DMS153 (cell line): ENCODE measurements at regions not wholly inside any gene's neighbourhood (a gene's known extent, or its start where the extent isn't known, plus 50 kb on each side); places are given as distances from the start of the nearest gene placed in this dataset.
"Not testable (repeated sequence)": the region's sequence is repeated elsewhere in the genome, so short reads cannot be mapped to it uniquely, and the experiment has no call there.

Experiments used
- DNase-seq: peaks from one replicate; lab custom pipeline; 2025; lab: John Stamatoyannopoulos, UW

DNA sequence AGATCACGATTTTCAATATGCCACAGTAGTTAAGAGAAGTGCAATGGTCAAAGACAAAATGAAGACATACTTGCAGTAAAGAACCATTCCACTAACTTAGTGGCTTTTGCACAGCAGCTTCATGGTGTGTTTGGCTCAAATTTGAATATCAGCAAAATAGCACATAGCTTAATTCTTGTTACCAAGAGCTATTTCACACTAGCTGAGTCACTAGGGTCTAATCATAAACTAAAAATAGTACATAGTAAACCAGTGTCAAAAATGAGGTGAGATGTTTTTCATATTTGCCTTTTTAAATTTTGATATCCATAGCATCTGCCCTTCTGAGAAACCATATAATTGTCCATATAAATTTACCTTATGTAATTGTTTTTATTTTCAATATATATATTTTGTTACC is 325.0 kb upstream of the LUZP2 start:
- DNase-seq = no peak

DNA sequence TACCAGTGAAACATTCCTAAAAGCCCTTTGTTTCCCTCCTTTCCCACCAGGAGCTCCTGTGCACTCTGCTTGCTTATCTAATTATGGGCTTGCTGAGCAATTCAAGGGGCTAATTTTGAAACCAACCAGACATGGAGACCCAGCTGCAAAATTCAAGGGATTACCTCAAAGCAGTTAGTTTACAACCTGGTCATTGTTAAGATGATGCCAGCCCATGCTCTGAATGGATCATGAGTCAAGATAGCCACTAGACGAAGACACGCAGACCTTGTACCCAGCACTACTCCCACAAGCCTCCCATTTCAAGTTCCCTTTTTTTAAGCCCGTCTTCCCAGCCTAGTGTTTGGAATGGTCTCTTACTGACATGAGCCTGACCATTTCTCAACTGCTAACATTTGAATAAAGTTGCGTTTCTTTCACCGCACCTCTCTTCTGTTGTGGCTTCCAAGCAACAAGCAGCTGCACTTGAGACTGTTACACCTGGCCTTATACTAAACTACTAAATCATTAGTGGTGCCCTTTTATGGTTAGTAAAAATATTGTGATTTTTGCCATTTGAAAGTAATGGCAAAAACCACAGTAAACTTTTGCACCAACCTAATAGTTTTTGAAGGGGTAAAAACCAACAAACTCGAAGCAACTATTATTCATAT is 315.3 kb upstream of the LUZP2 start:
- DNase-seq = no peak

DNA sequence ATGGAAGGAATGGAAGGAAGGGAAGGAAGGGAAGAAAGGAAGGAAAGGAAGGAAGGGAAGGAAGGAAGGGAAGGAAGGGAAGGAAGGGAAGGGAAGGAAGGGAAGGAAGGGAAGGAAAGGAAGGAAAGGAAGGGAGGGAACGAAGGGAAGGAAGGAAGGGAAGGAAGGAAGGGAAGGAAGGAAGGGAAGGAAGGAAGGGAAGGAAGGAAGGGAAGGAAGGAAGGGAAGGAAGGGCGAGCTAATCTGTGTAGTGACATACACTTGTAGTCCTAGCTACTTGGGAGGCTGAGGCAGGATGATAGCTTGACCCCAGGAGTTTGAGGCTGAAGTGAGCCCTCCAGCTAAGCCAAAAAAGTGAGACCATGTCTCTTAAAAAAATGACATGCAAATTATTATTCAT is 311.3 kb upstream of the LUZP2 start:
- not testable (repeated sequence) for DNase-seq

GRCh38 chr11:24196733-24197132 is 300.1 kb upstream of the LUZP2 start:
- no peak for DNase-seq

- DNase-seq = no peak
Measured at GRCh38 chr11:24198481-24198880, 298.4 kb upstream of the LUZP2 start.

DNA sequence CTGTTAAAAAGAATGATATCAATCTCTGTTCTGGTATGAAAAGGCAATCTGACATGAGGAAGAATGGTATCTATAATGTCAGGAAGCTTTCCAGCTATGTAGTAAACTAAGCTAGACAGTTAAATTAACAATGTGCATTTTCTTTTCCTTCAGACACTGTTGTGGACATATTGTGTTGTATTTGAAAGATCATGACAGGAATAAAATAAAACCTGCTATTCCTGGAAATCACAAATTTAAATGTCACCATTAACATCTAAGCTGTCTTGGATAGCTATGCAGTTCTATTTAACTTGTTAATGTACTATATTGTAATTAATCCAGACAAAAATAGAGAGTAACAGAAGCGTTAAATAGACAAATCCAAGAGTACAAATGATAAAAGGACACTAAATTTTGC is 297.4 kb upstream of the LUZP2 start:
- no peak for DNase-seq

DNA sequence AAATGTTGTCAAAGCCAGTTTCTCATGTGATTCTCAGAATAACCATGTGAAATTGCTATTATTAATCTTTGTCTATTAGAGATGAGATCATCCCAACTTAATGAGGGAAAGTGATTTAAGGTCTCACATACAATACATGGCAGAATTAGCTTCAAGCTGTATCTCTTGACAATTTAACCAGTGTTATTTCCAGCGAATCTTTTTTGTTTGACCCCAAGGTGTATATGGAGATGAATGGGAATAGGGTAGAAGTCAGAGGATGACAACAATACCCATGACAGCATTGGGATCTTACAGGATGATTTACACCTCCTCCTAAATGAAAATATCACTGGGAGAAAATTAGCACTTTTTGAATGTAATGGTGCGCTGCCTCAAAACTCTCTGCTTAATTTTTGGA is 290.8 kb upstream of the LUZP2 start:
- DNase-seq = no peak

- DNase-seq = no peak
Measured at GRCh38 chr11:24206511-24206910, 290.3 kb upstream of the LUZP2 start.

- no peak for DNase-seq
Measured at GRCh38 chr11:24216488-24216887, 280.4 kb upstream of the LUZP2 start.

DNA sequence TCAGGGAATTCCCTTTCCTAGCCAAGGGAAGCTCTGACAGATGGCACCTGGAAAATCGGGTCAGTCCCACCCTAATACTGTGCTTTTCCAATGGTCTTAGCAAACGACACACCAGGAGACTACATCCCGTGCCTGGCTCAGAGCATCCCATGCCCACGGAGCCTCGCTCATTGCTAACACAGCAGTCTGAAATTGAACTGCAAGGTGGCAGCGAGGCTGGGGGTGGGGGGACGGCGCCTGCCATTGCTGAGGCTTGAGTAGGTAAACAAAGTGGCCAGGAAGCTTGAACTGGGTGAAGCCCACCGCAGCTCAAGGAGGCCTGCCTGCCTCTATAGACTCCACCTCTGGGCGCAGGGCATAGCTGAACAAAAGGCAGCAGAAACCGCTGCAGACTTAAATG is 279.5 kb upstream of the LUZP2 start:
- not testable (repeated sequence) for DNase-seq

DNA sequence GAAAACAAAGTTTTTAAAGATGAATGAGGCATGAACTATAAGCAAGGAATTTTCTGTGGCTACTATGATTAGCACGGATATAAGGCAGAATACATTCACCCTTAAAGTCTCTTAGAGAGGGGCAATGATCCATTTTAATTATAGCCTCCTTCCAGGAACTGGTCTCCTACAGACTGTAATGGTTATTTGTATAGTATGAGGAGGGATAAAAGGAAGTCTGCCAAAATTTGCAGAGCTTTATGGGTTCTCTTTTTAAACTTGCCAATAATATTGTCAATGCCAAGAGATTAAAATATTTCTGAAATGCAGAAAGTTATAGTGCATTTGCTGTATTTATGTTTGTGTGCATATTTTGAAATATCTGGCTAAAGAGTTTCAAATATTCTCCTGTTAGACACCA is 271.4 kb upstream of the LUZP2 start:
- DNase-seq = no peak

DNA sequence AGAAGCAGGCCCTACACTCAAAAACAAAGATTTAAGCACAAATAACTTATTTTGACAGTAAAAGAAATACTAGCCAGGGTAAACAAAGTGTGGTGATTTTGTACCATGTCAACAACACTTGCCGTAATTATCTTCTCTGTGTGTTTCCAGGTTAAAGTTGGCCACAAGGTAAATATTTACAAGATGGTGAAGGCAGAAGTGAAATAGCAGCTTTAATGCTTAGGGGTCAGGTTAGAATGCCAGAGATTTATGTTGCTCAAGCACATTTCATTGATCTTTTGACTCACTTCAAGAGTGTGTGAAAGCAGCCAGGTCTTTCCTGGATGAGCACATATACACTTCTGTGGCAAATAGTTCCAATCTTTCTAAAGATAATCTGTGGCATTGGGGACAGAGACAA is 270.2 kb upstream of the LUZP2 start:
- no peak for DNase-seq

GRCh38 chr11:24233041-24233440 is 263.8 kb upstream of the LUZP2 start:
- peak; percentile 41 for DNase-seq

DNA sequence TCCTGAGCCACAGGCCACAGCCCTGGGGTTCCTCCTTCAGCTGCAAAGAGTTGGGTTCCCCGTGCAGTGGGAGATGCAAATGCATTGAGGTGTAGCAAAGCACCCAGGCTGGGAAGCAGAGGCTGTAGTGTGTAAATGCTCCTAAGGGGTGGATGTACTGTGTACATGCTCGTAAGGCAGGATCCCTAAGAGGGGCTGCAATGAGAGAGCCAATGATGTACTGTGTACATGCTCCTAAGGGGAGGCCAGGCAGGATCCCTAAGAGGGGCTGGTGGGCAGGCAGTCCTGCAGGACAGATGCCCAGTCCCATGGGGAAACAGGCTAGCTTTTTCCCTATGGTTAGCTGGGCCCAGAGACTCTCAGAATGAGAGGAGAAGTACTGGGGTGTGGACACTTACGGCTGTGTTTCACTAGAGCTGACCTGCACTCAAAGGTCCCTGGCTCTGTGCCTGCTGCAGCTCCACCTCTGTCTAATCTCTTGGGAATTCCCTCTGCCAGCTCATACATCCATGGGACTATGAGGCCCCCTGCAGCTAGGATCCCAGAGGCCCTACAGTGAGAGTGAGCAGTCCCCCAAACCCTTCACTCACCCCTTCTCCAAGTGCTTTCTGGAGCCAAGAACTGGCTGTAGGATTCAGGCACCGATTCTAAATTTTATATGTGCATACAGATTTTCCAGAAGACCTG is 261.9 kb upstream of the LUZP2 start:
- DNase-seq = no peak

DNA sequence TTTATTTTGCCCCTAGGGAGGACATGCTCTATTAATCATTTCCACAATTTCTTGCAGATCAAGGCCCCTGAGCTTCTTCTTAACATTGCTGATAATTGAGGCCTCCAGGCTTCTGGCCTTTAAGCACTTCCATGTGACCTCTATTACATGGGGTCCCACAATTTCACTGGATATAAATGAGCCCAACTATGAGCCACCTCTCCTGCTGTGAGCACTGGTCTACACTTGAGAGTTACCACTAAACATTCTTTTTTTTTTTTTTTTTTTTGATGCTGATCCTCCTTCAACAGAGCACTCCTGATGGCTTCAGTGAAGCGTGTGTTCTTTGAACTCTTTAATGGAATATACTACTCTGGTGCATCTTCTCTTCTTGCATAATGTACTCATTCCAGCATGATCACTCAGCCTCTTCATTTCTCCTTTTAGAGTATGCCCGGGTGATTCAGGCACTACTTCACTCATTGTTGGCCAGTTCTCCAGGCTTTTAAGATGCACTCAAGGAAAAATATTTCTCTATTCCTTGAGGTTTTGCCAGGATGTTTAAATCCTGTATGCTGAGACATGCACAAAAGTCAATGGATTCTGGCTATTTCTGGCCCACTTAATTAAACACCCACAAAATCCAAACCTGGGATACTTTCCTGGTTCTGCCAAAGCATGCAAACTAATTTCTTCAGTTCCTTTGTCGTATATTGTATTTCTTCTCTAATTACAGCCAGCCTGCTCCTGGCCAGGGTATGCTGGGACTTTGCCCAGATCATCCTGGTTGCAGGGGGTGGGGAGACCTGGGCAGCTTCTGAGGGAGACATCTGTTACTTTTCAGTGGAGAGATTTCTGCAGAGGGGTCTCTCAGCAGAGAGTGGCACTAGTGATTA is 257.8 kb upstream of the LUZP2 start:
- no peak for DNase-seq

DNA sequence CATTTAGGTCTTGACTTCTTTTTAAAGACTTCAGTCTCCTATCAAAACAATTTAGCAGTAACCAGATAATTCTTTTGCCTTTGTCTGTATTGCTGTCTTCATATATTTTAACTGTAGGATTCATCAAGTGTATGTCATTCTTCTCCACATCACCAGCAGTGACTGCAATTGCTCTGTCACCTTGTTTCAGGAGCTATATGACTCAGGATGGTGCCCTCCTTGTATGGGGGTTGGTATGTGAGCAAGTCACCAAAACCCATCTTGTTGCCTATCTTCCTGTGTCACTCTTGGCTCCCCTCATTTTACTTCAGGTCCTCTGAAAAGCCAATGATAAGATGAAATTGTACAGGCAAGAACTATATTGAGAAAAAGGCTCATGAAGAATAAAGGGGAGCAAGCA is 256.9 kb upstream of the LUZP2 start:
- no peak for DNase-seq

DNA sequence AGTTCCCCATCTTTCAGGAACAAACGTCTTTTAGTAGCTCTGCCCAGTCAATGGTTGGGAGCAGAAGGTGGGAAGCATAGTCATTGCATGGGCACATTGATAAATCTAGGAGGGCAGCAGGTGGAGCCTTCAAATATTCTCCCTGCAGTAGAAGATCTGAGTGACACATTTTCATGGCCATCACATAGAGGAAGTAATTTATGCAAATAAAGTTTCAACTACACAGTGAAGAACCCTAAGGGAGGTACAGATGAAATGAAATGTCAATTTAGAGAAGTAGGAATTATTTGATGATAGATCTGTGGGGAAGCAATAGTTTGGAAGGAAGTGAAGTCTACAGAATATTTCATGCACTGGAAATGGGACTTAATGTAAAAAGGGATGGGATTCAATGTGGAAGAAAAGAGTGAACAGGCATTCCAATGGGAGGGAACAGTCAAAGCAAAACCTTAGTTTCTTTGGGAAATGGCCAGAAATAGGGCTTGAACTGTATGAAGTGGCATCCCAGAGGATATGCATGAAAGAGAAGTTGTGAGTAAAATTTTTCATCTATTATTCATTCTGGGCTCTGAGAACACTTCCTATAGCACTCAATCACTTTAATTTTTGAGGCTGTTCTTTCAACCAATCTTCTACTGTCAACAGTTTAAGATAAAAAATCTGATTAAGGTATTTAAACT is 256.2 kb upstream of the LUZP2 start:
- no peak for DNase-seq

DNA sequence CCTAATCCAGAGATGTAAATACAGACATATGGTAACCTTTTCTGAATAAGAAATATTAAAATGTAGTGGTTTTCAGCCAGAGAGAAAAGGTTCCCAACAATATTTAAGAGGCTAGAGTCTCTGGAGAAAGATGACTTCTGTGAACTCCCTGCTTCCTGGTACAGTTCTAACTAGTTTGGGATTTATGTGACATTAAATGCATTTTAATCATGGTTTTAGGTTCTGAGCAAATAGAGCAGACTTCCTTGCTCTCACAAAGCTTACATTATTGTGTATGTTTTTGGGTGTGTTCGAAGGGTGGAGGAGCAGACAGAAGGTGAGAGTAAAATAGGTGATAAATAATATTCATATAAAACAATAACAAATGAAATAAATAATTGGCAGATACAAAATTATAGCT is 250.1 kb upstream of the LUZP2 start:
- DNase-seq = no peak

- no peak for DNase-seq
Measured at GRCh38 chr11:24247846-24248245, 249.0 kb upstream of the LUZP2 start.

- no peak for DNase-seq
Measured at GRCh38 chr11:24249921-24250320, 246.9 kb upstream of the LUZP2 start.

- no peak for DNase-seq
Measured at GRCh38 chr11:24253237-24253760, 243.6 kb upstream of the LUZP2 start.

DNA sequence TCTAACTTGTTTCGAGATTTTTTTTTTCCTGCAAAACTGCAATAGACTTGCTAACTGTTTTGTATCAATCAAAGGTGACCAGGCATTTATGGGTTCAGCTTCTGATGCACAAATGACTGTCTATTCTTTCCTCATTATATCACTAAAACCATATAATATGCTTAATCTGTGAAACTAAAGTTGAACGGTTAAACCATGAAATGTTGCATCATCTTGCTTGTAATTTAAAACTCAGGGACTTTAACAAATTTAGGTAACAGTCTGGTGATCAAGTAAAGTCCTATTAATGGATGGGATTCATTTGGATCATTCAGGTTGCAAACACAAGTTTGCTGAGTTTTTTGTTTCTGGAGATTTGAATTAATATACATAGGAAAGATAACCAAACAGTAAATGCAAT is 232.0 kb upstream of the LUZP2 start:
- no peak for DNase-seq
